ENCODE measurements at regions not wholly inside any gene's neighbourhood (a gene's known extent, or its start where the extent isn't known, plus 50 kb on each side); places are given as distances from the start of the nearest gene placed in this dataset.
"Not testable (repeated sequence)": the region's sequence is repeated elsewhere in the genome, so short reads cannot be mapped to it uniquely, and the experiment has no call there.

GRCh38 chr1:198935306-198935921 is 296.6 kb downstream of the PTPRC start:
- peak; percentile 82 for DNase-seq

- no peak for DNase-seq
These were observed 297.7 kb downstream of the PTPRC start for GRCh38 chr1:198936371-198937083.

GRCh38 chr1:198937231-198938031 is 298.6 kb downstream of the PTPRC start:
- DNase-seq = peak; percentile 38

GRCh38 chr1:198939286-198939685 is 300.4 kb downstream of the PTPRC start:
- no peak for DNase-seq

- DNase-seq = no peak
These were observed 301.1 kb downstream of the PTPRC start for GRCh38 chr1:198939956-198940355.

GRCh38 chr1:198942466-198942865 is 303.6 kb downstream of the PTPRC start:
- no peak for DNase-seq

GRCh38 chr1:198943484-198944187 is 304.8 kb downstream of the PTPRC start:
- DNase-seq = no peak

- DNase-seq = no peak
These were observed 308.6 kb downstream of the PTPRC start for GRCh38 chr1:198947456-198947855.

GRCh38 chr1:198948895-198949659 is 310.2 kb downstream of the PTPRC start:
- DNase-seq = no peak

GRCh38 chr1:198950036-198950435 is 311.2 kb downstream of the PTPRC start:
- no peak for DNase-seq

GRCh38 chr1:198955085-198955484 is 316.2 kb downstream of the PTPRC start:
- DNase-seq = no peak

GRCh38 chr1:198957044-198957443 is 318.2 kb downstream of the PTPRC start:
- DNase-seq = no peak

- DNase-seq = no peak
These were observed 320.2 kb downstream of the PTPRC start for GRCh38 chr1:198959032-198959431.

GRCh38 chr1:198959676-198960075 is 320.8 kb downstream of the PTPRC start:
- no peak for DNase-seq

- not testable (repeated sequence) for DNase-seq
These were observed 325.0 kb downstream of the PTPRC start for GRCh38 chr1:198963796-198964195.

- DNase-seq = no peak
These were observed 327.7 kb downstream of the PTPRC start for GRCh38 chr1:198966519-198966918.

- DNase-seq = no peak
These were observed 328.7 kb downstream of the PTPRC start for GRCh38 chr1:198967566-198967965.

GRCh38 chr1:198968866-198969265 is 330.0 kb downstream of the PTPRC start:
- no peak for DNase-seq

- no peak for DNase-seq
These were observed 331.1 kb downstream of the PTPRC start for GRCh38 chr1:198969981-198970380.

GRCh38 chr1:198970916-198971315 is 332.1 kb downstream of the PTPRC start:
- DNase-seq = no peak

- DNase-seq = no peak
These were observed 339.1 kb downstream of the PTPRC start for GRCh38 chr1:198977909-198978308.

GRCh38 chr1:198978523-198978922 is 339.7 kb downstream of the PTPRC start:
- DNase-seq = no peak

All from NCI-H510A (cell line).